ENCODE measurements at regions not wholly inside any gene's neighbourhood (a gene's known extent, or its start where the extent isn't known, plus 50 kb on each side); places are given as distances from the start of the nearest gene placed in this dataset.

GRCh38 chr6:48272518-48272917, 161.5 kb upstream of the PTCHD4 start:
- no peak for DNase-seq
- Histone ChIP-seq H3K36me3 (replicated peaks; ENCODE audit: control insufficient read depth, insufficient read depth, low read length) (no peaks in the 10 kb centered on the region), H3K4me3 (ENCODE audit: insufficient read depth, low read depth, low read length) (no peak overlapping the region), H3K27me3 (ENCODE audit: control insufficient read depth, insufficient read depth, low read length) (no peaks in the 10 kb centered on the region)

- Histone ChIP-seq H3K4me3 (ENCODE audit: insufficient read depth, low read depth, low read length) (no peak overlapping the region), H3K36me3 (replicated peaks; ENCODE audit: control insufficient read depth, insufficient read depth, low read length) (no peaks in the 10 kb centered on the region), H3K27me3 (ENCODE audit: control insufficient read depth, insufficient read depth, low read length) (no peaks in the 10 kb centered on the region)
- no peak for DNase-seq
These were observed 144.1 kb upstream of the PTCHD4 start for GRCh38 chr6:48255094-48255493.

DNA sequence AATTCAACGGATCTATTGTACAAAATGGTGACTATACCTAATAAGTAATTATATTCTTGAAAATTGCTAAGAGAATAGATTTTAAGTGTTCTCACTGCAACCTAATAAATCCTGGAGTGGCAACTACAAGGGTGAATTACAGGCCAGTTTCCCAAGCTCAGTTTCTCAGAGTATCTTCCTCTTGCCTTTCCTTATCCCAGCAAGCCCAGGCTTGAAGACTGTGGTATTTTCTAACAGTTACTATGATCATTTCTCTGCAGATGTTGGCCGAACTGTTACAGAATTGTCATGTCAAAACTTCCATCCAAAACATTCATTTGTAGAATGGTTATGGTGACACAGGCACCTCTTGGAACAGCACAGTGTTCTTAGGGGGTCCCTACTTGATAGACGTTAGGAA, 138.1 kb upstream of the PTCHD4 start:
- no peaks in the 10 kb centered on the region for H3K27me3 ChIP-seq (ENCODE audit: control insufficient read depth, insufficient read depth, low read length)
- no peak for DNase-seq
- H3K36me3 ChIP-seq (replicated peaks; ENCODE audit: control insufficient read depth, insufficient read depth, low read length), result no peaks in the 10 kb centered on the region
- H3K4me3 ChIP-seq (ENCODE audit: insufficient read depth, low read depth, low read length), result no peak overlapping the region

DNA sequence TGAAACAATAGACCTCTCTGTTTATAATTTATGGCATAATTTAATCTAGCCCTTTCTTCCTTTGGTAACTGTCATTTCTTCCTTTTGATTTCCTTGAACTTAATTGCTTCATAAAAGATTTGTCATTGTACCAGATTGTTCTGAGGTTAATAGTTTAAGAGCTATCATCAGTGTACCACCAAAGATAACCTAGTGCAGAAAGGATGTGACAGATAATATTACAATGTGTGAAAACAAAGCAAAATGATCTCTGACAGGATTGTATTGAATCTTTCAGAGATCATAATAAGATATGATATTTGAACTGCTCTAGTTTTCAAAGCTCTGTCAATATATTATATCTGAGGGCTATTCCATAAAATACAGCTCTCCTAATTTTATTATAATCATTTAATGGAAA, 132.1 kb upstream of the PTCHD4 start:
- no peaks in the 10 kb centered on the region for H3K36me3 ChIP-seq (replicated peaks; ENCODE audit: control insufficient read depth, insufficient read depth, low read length)
- H3K27me3 ChIP-seq (ENCODE audit: control insufficient read depth, insufficient read depth, low read length), result no peaks in the 10 kb centered on the region
- no peak for DNase-seq
- H3K4me3 ChIP-seq (ENCODE audit: insufficient read depth, low read depth, low read length), result no peak overlapping the region

- H3K36me3 ChIP-seq (replicated peaks; ENCODE audit: control insufficient read depth, insufficient read depth, low read length), result no peaks in the 10 kb centered on the region
- no peaks in the 10 kb centered on the region for H3K27me3 ChIP-seq (ENCODE audit: control insufficient read depth, insufficient read depth, low read length)
- H3K4me3 ChIP-seq (ENCODE audit: insufficient read depth, low read depth, low read length), result no peak overlapping the region
- no peak for DNase-seq
These were observed 129.3 kb upstream of the PTCHD4 start for GRCh38 chr6:48240287-48240686.

DNA sequence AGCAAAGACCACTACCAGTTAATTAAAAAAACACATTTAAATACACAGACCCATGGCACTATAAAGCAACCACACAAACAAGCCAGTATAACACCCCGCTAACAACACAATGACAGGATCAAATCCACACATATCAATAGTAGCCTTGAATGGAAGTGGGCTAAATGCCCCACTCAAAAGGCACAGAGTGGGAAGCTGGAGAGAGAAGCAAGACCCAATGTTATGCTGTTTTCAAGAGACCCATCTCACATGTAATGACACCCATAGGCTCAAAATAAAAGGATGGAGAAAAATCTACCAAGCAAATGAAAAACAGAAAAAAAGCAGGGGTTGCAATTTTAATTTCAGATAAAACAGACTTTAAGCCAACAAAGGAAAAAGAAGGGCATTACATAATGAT, 125.4 kb upstream of the PTCHD4 start:
- Histone ChIP-seq H3K27me3 (ENCODE audit: control insufficient read depth, insufficient read depth, low read length) (no peaks in the 10 kb centered on the region), H3K4me3 (ENCODE audit: insufficient read depth, low read depth, low read length) (no peak overlapping the region), H3K36me3 (replicated peaks; ENCODE audit: control insufficient read depth, insufficient read depth, low read length) (no peaks in the 10 kb centered on the region)
- no peak for DNase-seq

GRCh38 chr6:48233063-48233462, 122.1 kb upstream of the PTCHD4 start:
- DNase-seq, result no peak
- H3K27me3 ChIP-seq (ENCODE audit: control insufficient read depth, insufficient read depth, low read length), result no peaks in the 10 kb centered on the region
- no peaks in the 10 kb centered on the region for H3K36me3 ChIP-seq (replicated peaks; ENCODE audit: control insufficient read depth, insufficient read depth, low read length)
- H3K4me3 ChIP-seq (ENCODE audit: insufficient read depth, low read depth, low read length), result no peak overlapping the region

- no peaks in the 10 kb centered on the region for H3K27me3 ChIP-seq (ENCODE audit: control insufficient read depth, insufficient read depth, low read length)
- no peak for DNase-seq
- no peaks in the 10 kb centered on the region for H3K36me3 ChIP-seq (replicated peaks; ENCODE audit: control insufficient read depth, insufficient read depth, low read length)
- no peak overlapping the region for H3K4me3 ChIP-seq (ENCODE audit: insufficient read depth, low read depth, low read length)
These were observed 118.8 kb upstream of the PTCHD4 start for GRCh38 chr6:48229841-48230240.

GRCh38 chr6:48222241-48222640, 111.2 kb upstream of the PTCHD4 start:
- H3K36me3 ChIP-seq (replicated peaks; ENCODE audit: control insufficient read depth, insufficient read depth, low read length), result no peaks in the 10 kb centered on the region

DNA sequence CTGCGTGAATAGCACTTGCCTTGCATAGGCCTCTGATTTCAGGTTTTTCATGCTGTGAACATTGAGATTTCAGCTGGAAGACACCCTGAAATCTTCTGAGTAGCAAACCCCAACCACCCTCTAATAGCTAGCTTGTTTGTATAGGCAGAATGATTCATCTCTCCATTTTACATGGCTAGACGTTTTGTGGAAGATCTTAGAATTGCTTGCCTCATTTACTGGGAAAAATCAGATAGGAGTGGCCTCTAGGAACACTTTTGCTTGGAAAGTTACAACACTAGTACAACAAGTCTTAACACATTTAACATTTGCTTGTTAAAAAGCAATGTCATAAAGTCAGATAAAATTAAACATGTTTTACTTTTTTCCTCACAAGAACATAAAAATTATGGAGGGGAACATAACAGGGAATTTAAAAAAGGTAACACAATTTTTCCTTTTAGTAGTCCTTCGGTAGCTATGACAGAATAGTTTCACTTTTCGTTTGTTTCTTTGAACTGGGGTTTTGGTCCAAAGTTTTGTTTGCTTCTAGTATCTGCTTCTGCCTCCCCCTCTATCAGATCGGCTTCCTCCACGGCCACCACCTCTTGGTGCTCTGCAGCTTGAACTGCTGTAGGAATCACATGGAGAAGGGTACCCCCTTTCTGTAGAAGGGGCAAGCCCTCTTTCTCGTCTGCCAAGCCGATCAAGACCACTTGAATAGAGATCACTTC, 102.2 kb upstream of the PTCHD4 start:
- DNase-seq, result no peak
- no peaks in the 10 kb centered on the region for H3K27me3 ChIP-seq (ENCODE audit: control insufficient read depth, insufficient read depth, low read length)

More at GRCh38 chr6:48222241-48222640, 111.2 kb upstream of the PTCHD4 start:
- no peak for DNase-seq
- Histone ChIP-seq H3K27me3 (ENCODE audit: control insufficient read depth, insufficient read depth, low read length) (no peaks in the 10 kb centered on the region), H3K4me3 (ENCODE audit: insufficient read depth, low read depth, low read length) (no peak overlapping the region)

DNA sequence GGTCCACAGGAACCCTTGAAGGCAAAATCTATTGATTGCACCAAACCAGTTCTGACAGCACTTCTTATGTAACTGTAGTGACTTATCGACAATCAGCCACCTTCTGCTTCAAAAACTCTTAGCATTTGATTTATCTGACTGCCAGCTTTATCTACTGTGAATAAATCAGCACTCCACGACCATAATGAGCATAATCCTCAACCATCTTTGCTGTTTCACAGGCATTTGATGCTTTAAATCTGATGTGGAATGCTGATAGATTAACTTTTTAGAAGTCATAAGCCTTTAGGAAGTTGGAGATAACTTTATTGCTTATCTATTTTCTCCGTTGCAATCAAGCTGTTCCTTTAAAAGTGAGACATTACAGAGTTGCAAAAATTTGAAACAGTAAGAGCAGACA, 101.5 kb upstream of the PTCHD4 start:
- Histone ChIP-seq H3K36me3 (replicated peaks; ENCODE audit: control insufficient read depth, insufficient read depth, low read length) (no peaks in the 10 kb centered on the region), H3K4me3 (ENCODE audit: insufficient read depth, low read depth, low read length) (no peak overlapping the region), H3K27me3 (ENCODE audit: control insufficient read depth, insufficient read depth, low read length) (no peaks in the 10 kb centered on the region)
- no peak for DNase-seq

More for the DNA sequence above, 102.2 kb upstream of the PTCHD4 start:
- Histone ChIP-seq H3K36me3 (replicated peaks; ENCODE audit: control insufficient read depth, insufficient read depth, low read length) (no peaks in the 10 kb centered on the region), H3K4me3 (ENCODE audit: insufficient read depth, low read depth, low read length) (no peak overlapping the region)

DNA sequence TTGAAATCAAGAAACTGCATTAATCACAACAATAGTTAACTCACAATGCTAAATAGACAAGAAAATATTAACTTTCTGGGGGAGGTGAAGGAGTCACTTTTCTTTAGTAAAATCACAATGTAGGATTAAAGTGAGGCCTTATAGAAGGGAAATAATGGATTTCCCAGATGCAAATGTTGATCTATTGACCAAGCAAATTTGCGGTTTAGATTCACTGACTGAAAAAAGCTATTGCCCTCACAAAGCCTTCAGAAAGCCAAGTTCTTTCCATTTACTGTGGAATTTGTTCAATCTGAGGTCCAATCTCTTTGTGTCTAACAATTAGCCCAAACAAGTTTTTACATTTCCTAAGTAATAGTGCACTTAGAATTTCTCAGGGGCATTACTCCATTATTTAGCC, 95.1 kb upstream of the PTCHD4 start:
- Histone ChIP-seq H3K4me3 (ENCODE audit: insufficient read depth, low read depth, low read length) (no peak overlapping the region), H3K36me3 (replicated peaks; ENCODE audit: control insufficient read depth, insufficient read depth, low read length) (no peaks in the 10 kb centered on the region), H3K27me3 (ENCODE audit: control insufficient read depth, insufficient read depth, low read length) (no peaks in the 10 kb centered on the region)
- DNase-seq, result no peak

GRCh38 chr6:48200869-48201390, 89.9 kb upstream of the PTCHD4 start:
- Histone ChIP-seq H3K36me3 (replicated peaks; ENCODE audit: control insufficient read depth, insufficient read depth, low read length) (no peaks in the 10 kb centered on the region), H3K27me3 (ENCODE audit: control insufficient read depth, insufficient read depth, low read length) (no peaks in the 10 kb centered on the region), H3K4me3 (ENCODE audit: insufficient read depth, low read depth, low read length) (no peak overlapping the region)
- no peak for DNase-seq

- Histone ChIP-seq H3K36me3 (replicated peaks; ENCODE audit: control insufficient read depth, insufficient read depth, low read length) (no peaks in the 10 kb centered on the region), H3K4me3 (ENCODE audit: insufficient read depth, low read depth, low read length) (no peak overlapping the region), H3K27me3 (ENCODE audit: control insufficient read depth, insufficient read depth, low read length) (no peaks in the 10 kb centered on the region)
- no peak for DNase-seq
These were observed 88.5 kb upstream of the PTCHD4 start for GRCh38 chr6:48199499-48199898.

DNA sequence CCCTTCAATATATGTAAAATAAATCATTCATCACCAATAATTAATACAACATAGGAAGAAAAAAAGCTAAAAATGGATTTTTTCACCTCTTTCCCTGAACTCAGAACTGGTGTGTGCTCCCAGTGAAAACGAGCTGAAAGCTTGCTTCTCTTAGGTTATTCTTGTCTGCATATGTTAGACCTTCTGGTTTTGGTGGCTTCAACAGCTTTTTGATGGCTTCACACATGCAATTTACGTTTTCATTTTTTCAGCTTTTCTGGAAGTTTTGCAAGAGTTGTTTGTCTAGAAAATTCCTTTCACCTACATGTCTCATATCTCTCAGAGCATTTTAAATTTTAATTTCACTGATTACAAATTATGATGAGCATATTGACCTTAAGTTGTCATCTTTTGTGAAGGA, 86.9 kb upstream of the PTCHD4 start:
- H3K4me3 ChIP-seq (ENCODE audit: insufficient read depth, low read depth, low read length), result no peak overlapping the region
- no peaks in the 10 kb centered on the region for H3K36me3 ChIP-seq (replicated peaks; ENCODE audit: control insufficient read depth, insufficient read depth, low read length)
- H3K27me3 ChIP-seq (ENCODE audit: control insufficient read depth, insufficient read depth, low read length), result no peaks in the 10 kb centered on the region
- no peak for DNase-seq

Measured in H7 (cell line).